Mucosa of descending colon (tissue), 3 donors: ENCODE measurements at regions not wholly inside any gene's neighbourhood (a gene's known extent, or its start where the extent isn't known, plus 50 kb on each side); places are given as distances from the start of the nearest gene placed in this dataset.
"Not testable (repeated sequence)": the region's sequence is repeated elsewhere in the genome, so short reads cannot be mapped to it uniquely, and the experiment has no call there.

Experiments used
- ATAC-seq: fragments of 200-7000 bp; cut with Tn5 transposase; one replicate; pipeline ENCODE4 v1.9.1; 2020; ENCODE audit warnings: mild to moderate bottlenecking, moderate library complexity
- DNase-seq, 3 donors: peaks; one replicate each; pipeline ENCODE4 v3.0.0-alpha.2; 2020
- H3K36me3 ChIP-seq: fragments of 200-600 bp; one replicate; pipeline ENCODE4 v1.8.0; 2021; ENCODE audit warnings: low read depth, mild to moderate bottlenecking
- H3K4me1 ChIP-seq: fragments of 200-600 bp; one replicate; pipeline ENCODE4 v1.8.0; 2021; ENCODE audit warnings: low read depth, mild to moderate bottlenecking
- H3K4me3 ChIP-seq: fragments of 200-600 bp; one replicate; pipeline ENCODE4 v1.8.0; 2021; ENCODE audit warnings: mild to moderate bottlenecking
- H3K9me3 ChIP-seq: fragments of 200-600 bp; one replicate; pipeline ENCODE4 v1.8.0; 2021; ENCODE audit warnings: mild to moderate bottlenecking
- CTCF ChIP-seq: fragments of 200-600 bp; IDR thresholded peaks from one replicate; pipeline ENCODE4 v1.8.0; 2022; ENCODE audit warnings: antibody characterized with exemption, mild to moderate bottlenecking
- intact Hi-C, 2 donors: fragments of 100-400 bp; cut with DNase I in 1 of 2; cut with micrococcal nuclease in 1 of 2; formaldehyde crosslinking; loops; one replicate each; pipeline versions ENCODE4 v1.11.0 to v1.11.1; 2022; cut with DNase I, micrococcal nuclease
- donor health status: DM: no; HTN: no; CAD: no; lungs with moderate emphysema.
- donor health status: DM: no; HTN: no; CAD: no.
- donor health status: DM: no; HTN: yes; CAD: no.

GRCh38 chr12:86414201-86414600 lies 158.0 kb upstream of the MGAT4C start:
- Histone ChIP-seq H3K4me3 (no peak overlapping the region), H3K4me1 (no peaks in the 10 kb centered on the region), H3K36me3 (no peaks in the 10 kb centered on the region), H3K9me3 (peaks cover 18% of the 10 kb centered on the region)
- intact Hi-C loops, result no loop called here
- ATAC-seq, result no peak
- no peak for TF ChIP-seq CTCF
- no peak for DNase-seq

GRCh38 chr12:86411710-86412109 lies 155.5 kb upstream of the MGAT4C start:
- no peak for DNase-seq
- TF ChIP-seq CTCF, result no peak
- ATAC-seq, result no peak
- no peak overlapping the region for H3K4me3 ChIP-seq
- intact Hi-C loops, result no loop called here
- no peaks in the 10 kb centered on the region for H3K36me3 ChIP-seq
- no peaks in the 10 kb centered on the region for H3K4me1 ChIP-seq
- H3K9me3 ChIP-seq, result peaks cover 23% of the 10 kb centered on the region

GRCh38 chr12:86407620-86408208 lies 151.5 kb upstream of the MGAT4C start:
- intact Hi-C loops, result no loop called here
- ATAC-seq, result no peak
- peaks cover 23% of the 10 kb centered on the region for H3K9me3 ChIP-seq
- DNase-seq, result no peak
- no peak overlapping the region for H3K4me3 ChIP-seq
- no peaks in the 10 kb centered on the region for H3K4me1 ChIP-seq
- TF ChIP-seq CTCF, result no peak
- H3K36me3 ChIP-seq, result no peaks in the 10 kb centered on the region

GRCh38 chr12:86389949-86390348 lies 133.8 kb upstream of the MGAT4C start:
- no peak for DNase-seq
- intact Hi-C loops, result no loop called here
- Histone ChIP-seq H3K36me3 (no peaks in the 10 kb centered on the region), H3K9me3 (no peaks in the 10 kb centered on the region), H3K4me3 (no peak overlapping the region), H3K4me1 (no peaks in the 10 kb centered on the region)
- TF ChIP-seq CTCF, result no peak
- no peak for ATAC-seq

- no peak overlapping the region for H3K4me3 ChIP-seq
- intact Hi-C loops, result no loop called here
- ATAC-seq (no peak), DNase-seq (no peak)
- H3K4me1 ChIP-seq, result no peaks in the 10 kb centered on the region
- no peaks in the 10 kb centered on the region for H3K36me3 ChIP-seq
- peaks cover under 1% of the 10 kb centered on the region for H3K9me3 ChIP-seq
- no peak for TF ChIP-seq CTCF
These were observed 131.5 kb upstream of the MGAT4C start for GRCh38 chr12:86387591-86388145.

GRCh38 chr12:86383759-86384158 lies 127.6 kb upstream of the MGAT4C start:
- H3K4me1 ChIP-seq, intact Hi-C loops, DNase-seq, H3K9me3 ChIP-seq, H3K36me3 ChIP-seq, ATAC-seq, H3K4me3 ChIP-seq: not testable (repeated sequence)
